Kidney epithelial cell (primary cell): ENCODE measurements at regions not wholly inside any gene's neighbourhood (a gene's known extent, or its start where the extent isn't known, plus 50 kb on each side); places are given as distances from the start of the nearest gene placed in this dataset.

Experiments
- DNase-seq: peaks from one replicate; pipeline ENCODE4 v3.0.0-alpha.2; 2010; ENCODE audit warnings: low read depth
- H3K27me3 ChIP-seq: 2 replicates; pipeline ENCODE4 v1.6.0; 2011; ENCODE audit warnings: low read length; ENCODE audit not compliant: control insufficient read depth, insufficient read depth
- H3K36me3 ChIP-seq: 2 replicates; pipeline ENCODE4 v1.5.1; 2011; ENCODE audit warnings: low read length; ENCODE audit not compliant: control insufficient read depth, insufficient read depth
- H3K4me3 ChIP-seq: 2 replicates; pipeline ENCODE4 v1.5.1; 2011; ENCODE audit warnings: low read depth, mild to moderate bottlenecking, control low read depth, low read length
- TF ChIP-seq, protein P1 (sequence below): IDR thresholded peaks from 2 replicates; pipeline ENCODE4 v1.5.1; 2011; ENCODE audit warnings: mild to moderate bottlenecking, moderate library complexity, low read length, control low read depth, inconsistent platforms; ENCODE audit not compliant: insufficient read depth, poor library complexity, severe bottlenecking

DNA sequence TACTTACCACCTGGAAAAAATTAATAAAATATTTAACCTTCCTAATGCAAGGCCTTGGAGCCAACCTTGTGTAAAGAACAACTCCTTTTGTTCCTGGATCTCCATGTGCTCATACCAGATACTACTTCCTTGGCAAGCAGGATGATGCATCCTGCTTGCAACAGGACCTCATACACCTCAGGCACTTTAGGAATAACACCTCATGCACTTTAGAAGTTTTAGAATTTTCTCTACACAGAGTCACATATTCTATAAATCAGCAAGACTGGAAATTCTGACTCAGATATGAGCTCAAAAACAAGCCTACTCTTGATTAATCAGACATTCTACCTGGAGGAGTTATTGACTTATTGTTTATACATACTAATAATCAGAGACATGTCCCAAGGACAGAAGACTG lies 209.6 kb upstream of the CDH10 start:
- TF ChIP-seq, protein P1, sequence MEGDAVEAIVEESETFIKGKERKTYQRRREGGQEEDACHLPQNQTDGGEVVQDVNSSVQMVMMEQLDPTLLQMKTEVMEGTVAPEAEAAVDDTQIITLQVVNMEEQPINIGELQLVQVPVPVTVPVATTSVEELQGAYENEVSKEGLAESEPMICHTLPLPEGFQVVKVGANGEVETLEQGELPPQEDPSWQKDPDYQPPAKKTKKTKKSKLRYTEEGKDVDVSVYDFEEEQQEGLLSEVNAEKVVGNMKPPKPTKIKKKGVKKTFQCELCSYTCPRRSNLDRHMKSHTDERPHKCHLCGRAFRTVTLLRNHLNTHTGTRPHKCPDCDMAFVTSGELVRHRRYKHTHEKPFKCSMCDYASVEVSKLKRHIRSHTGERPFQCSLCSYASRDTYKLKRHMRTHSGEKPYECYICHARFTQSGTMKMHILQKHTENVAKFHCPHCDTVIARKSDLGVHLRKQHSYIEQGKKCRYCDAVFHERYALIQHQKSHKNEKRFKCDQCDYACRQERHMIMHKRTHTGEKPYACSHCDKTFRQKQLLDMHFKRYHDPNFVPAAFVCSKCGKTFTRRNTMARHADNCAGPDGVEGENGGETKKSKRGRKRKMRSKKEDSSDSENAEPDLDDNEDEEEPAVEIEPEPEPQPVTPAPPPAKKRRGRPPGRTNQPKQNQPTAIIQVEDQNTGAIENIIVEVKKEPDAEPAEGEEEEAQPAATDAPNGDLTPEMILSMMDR, result no peak
- Histone ChIP-seq H3K4me3 (no peak overlapping the region), H3K36me3 (no peaks in the 10 kb centered on the region), H3K27me3 (no peaks in the 10 kb centered on the region)
- DNase-seq, result no peak

DNA sequence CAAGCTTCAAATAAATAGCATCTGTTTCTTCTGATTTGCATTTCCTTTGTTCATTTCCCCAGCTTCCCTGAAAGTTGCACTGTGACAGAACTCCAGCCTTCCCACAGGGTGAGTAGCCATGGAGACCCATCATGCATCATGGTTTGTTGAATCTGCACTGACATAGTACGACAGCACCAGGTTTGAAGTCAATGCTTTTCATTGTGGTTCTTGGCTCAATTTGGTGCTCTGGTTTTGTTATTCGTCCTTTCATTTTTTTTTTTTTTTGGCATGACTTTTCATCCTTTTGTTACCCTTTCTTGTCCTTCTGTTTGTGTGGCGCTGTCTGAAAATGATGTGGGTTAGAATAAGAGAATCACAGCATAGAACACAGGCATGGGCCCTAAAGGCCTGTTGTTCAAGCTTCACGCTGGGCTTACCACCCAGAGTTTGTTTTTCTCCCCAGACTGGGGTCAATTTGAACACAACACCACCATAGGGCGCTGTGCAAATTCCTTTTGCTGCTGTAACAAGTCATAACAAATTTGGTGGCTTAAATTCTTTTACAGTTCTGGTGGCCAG lies 206.2 kb upstream of the CDH10 start:
- H3K36me3 ChIP-seq, result no peaks in the 10 kb centered on the region
- H3K4me3 ChIP-seq, result no peak overlapping the region
- TF ChIP-seq, protein P1, result no peak
- DNase-seq, result no peak
- no peaks in the 10 kb centered on the region for H3K27me3 ChIP-seq

DNA sequence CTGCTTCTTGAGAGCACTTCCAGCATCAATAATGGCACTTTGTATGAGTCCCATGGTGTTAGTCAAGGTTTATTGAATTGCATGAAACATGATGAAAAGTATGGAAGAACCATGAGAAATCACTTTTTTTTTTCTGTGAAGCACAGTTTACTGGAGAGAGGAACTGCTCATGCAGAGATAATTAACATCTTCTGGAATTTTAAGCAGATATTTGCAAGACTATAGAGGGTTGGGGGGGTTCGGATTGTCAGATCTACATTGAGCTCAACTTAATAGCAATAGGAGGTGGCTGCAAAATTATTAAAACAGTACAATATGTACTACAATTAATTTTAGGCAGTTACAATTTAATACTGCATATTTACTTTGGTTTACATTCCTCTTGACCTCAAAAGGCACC lies 204.4 kb upstream of the CDH10 start:
- Histone ChIP-seq H3K4me3 (no peak overlapping the region), H3K36me3 (no peaks in the 10 kb centered on the region), H3K27me3 (no peaks in the 10 kb centered on the region)
- TF ChIP-seq, protein P1, result no peak
- no peak for DNase-seq

DNA sequence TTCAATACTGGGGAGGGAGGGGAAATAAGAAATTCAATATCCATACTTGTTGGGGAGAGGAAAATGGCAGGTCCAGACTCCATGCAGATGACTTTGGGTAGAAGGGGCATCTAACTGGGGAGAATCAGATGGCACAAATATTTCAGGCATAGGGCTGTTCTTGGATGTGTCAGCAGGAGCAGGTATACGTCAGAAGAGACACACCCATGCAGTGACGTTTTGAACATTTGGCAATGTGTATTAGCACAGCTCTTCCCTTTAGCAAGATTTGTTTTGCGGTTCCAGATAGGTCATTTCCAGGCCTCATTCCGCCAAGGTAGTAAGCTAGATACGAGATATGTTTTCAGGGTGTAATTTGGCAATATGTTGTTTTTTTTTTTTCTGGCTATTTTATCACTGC lies 187.2 kb upstream of the CDH10 start:
- H3K36me3 ChIP-seq, result no peaks in the 10 kb centered on the region
- H3K4me3 ChIP-seq, result no peak overlapping the region
- DNase-seq, result no peak
- no peaks in the 10 kb centered on the region for H3K27me3 ChIP-seq
- TF ChIP-seq, protein P1, result no peak

DNA sequence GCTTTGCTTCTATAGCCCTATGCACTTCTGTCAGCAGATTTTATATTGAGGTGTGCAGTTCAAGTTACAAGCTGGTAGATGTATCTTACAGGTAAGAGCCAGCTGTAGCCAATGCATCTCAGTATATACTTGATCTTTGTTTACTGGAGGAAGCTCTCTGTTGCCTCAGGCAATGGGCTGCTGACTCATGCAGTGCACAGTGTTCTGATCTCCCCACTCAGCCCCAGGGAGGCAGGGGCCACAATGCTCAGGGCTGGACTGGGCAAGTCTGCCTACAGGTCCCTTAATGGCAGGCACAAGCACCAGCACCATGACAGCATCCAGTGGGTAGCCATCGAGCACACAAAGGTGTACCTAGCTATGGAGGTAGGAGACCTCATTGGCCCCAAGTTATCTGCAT lies 178.8 kb upstream of the CDH10 start:
- TF ChIP-seq, protein P1, result no peak
- DNase-seq, result peak; percentile 0
- Histone ChIP-seq H3K27me3 (no peaks in the 10 kb centered on the region), H3K36me3 (no peaks in the 10 kb centered on the region), H3K4me3 (no peak overlapping the region)

DNA sequence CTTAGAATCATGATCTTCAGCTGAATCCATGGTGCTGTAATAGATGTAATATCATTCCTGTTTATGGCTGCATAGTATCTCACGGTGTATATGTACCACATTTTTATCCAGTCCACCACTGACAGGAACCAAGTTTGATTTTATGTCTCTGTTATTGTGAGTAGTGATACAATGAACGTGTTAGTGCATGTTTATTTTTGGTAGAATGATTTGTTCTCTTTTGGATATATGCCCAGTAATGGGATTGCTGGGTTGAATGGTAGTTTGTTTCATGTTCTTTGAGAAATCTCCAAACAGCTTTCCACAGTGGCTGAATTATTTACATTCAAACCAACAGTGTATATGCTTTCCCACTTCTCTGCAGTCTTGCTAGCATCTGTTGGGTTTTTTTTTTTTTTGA lies 175.1 kb upstream of the CDH10 start:
- DNase-seq, result no peak
- TF ChIP-seq, protein P1, result no peak
- Histone ChIP-seq H3K4me3 (no peak overlapping the region), H3K27me3 (no peaks in the 10 kb centered on the region), H3K36me3 (no peaks in the 10 kb centered on the region)
